ENCODE measurements at regions not wholly inside any gene's neighbourhood (a gene's known extent, or its start where the extent isn't known, plus 50 kb on each side); places are given as distances from the start of the nearest gene placed in this dataset.

- Histone ChIP-seq H3K4me1 (ENCODE audit: control insufficient read depth in 1 of 2, insufficient read depth in 2 of 2, low read length in 2 of 2) (no peaks in the 10 kb centered on the region), H3K4me3 (replicated peaks in 1 of 2; ENCODE audit: low read depth in 1 of 2, low read length in 2 of 2) (no peak overlapping the region), H4K20me1 (ENCODE audit: insufficient read depth) (no peaks in the 10 kb centered on the region), H3K9me2 (ENCODE audit: insufficient read depth) (no peaks in the 10 kb centered on the region), H3K27ac (ENCODE audit: low read depth, low read length) (no peak overlapping the region), H3K79me2 (ENCODE audit: insufficient read depth, low read length) (no peaks in the 10 kb centered on the region), H3K27me3 (ENCODE audit: insufficient read depth, low read length) (0 out of 2 replicates have a peak, but pooled peaks cover 3% of the 10 kb centered on the region), H3K9me3 (ENCODE audit: control insufficient read depth in 1 of 2, insufficient read depth in 1 of 2, low read depth in 1 of 2, low read length in 2 of 2) (no peaks in the 10 kb centered on the region), H3K36me3 (ENCODE audit: control insufficient read depth in 1 of 2, insufficient read depth in 2 of 2, low read length in 2 of 2) (no peaks in the 10 kb centered on the region), H3K9ac (ENCODE audit: low read length) (no peak overlapping the region), H2AFZ (ENCODE audit: low read depth, low read length, poor library complexity, severe bottlenecking) (no peak overlapping the region), H3K4me2 (ENCODE audit: low read length) (no peak overlapping the region)
- BruUV-seq (replicated peaks) = no TSS peak
- intact Hi-C loops (cut with micrococcal nuclease) = no loop called here
- DNase-seq (ENCODE audit: low read depth, low spot score) (no peak), ATAC-seq (no peak)
- RAD21 ChIA-PET (ENCODE audit: low non-redundant PET in 1 of 2, low total read pairs in 2 of 2, uncharacterized antibody in 2 of 2, unreplicated experiment in 2 of 2) = no interaction called here
- CTCF ChIA-PET = no interaction called here
- TF ChIP-seq ATF3 (IDR thresholded peaks at IDR 0.05) (no peak), POLR2AphosphoS5 (IDR thresholded peaks at IDR 0.05; ENCODE audit: low read depth, low read length) (no peak), ZFX (IDR thresholded peaks at IDR 0.05) (no peak), EZH2phosphoT487 (IDR thresholded peaks at IDR 0.05; ENCODE audit: borderline replicate concordance) (no peak), FOSL1 (IDR thresholded peaks at IDR 0.05; ENCODE audit: low read depth) (no peak), EGR1 (IDR thresholded peaks at IDR 0.05; ENCODE audit: low read depth) (no peak), ZBTB33 (IDR thresholded peaks at IDR 0.05; ENCODE audit: extremely low read depth, insufficient replicate concordance, low read length) (no peak), ELF1 (IDR thresholded peaks at IDR 0.05; ENCODE audit: borderline replicate concordance, low read depth) (no peak), ZNF274 (IDR thresholded peaks at IDR 0.05; ENCODE audit: low read depth, low read length) (no peak), REST (IDR thresholded peaks at IDR 0.05; ENCODE audit: low read depth) (no peak), CEBPB (IDR thresholded peaks at IDR 0.05; ENCODE audit: low read depth) (no peak), SIN3A (IDR thresholded peaks at IDR 0.05; ENCODE audit: low read depth) (no peak), MAX (IDR thresholded peaks at IDR 0.05) (no peak)
- POLR2A ChIA-PET = no interaction called here
These were observed 375.0 kb upstream of the ARID1B start for GRCh38 chr6:156402227-156402626.
